WTC11 (cell line): ENCODE measurements at regions not wholly inside any gene's neighbourhood (a gene's known extent, or its start where the extent isn't known, plus 50 kb on each side); places are given as distances from the start of the nearest gene placed in this dataset.

Experiments
- TF ChIP-seq, protein P1 (sequence below): fragments of 200-600 bp; IDR thresholded peaks from 2 replicates; pipeline ENCODE4 v1.8.0; 2022; ENCODE audit warnings: antibody characterized with exemption
- TF ChIP-seq, protein P2 (sequence below): fragments of 250-450 bp; sonication (Bioruptor Pico); IDR thresholded peaks from 2 replicates; pipeline ENCODE4 v2.1.2; 2022; ENCODE audit warnings: mild to moderate bottlenecking, moderate library complexity

DNA sequence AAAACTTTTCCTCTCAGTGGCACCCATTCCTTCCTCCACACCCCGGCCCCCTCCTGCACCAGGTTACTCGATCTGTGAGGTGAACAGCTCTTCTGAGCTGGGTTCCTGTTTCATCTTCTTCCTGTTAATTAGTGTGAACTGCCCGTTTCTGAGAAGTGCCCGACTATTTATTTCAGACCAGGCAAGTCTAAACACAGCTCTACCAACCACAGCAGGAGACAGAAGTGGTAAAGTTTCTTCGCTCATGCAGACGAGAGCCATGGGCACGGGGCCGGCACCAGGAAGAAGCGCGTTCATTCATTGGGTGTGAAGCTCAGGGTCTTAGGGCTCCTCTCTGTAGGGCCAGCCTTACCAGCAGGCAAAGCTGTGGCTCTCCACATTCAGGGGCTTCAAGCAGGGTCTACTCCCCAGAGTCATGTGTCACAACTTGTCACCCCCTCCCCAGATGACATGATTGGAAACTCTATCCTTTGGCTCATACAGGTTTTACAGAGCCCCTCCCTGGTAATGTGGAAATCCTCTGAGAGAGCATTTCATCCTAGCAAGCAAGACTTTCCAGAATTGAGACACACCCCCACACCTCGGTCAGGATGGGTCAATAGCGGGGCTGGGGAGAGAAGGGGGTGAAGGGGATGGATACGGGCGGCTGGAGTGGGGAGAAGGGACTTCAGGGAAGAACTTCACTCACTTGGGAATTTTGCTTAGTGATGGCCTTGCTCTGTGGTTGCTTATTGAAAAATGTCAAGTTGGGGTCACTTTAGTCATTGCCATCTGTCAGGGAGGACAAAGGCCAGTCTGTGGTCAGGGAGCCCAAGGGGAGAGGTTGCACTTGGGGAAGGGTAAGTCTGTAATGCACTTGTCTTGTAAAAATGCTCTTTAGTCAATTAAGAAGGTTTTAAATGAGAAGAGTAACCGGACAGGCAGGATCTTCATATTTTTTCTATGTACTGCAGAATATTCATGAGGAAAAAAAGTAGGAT lies 121.6 kb upstream of the TRIM2 start:
- TF ChIP-seq, protein P1, sequence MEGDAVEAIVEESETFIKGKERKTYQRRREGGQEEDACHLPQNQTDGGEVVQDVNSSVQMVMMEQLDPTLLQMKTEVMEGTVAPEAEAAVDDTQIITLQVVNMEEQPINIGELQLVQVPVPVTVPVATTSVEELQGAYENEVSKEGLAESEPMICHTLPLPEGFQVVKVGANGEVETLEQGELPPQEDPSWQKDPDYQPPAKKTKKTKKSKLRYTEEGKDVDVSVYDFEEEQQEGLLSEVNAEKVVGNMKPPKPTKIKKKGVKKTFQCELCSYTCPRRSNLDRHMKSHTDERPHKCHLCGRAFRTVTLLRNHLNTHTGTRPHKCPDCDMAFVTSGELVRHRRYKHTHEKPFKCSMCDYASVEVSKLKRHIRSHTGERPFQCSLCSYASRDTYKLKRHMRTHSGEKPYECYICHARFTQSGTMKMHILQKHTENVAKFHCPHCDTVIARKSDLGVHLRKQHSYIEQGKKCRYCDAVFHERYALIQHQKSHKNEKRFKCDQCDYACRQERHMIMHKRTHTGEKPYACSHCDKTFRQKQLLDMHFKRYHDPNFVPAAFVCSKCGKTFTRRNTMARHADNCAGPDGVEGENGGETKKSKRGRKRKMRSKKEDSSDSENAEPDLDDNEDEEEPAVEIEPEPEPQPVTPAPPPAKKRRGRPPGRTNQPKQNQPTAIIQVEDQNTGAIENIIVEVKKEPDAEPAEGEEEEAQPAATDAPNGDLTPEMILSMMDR = no peak
- TF ChIP-seq, protein P2, sequence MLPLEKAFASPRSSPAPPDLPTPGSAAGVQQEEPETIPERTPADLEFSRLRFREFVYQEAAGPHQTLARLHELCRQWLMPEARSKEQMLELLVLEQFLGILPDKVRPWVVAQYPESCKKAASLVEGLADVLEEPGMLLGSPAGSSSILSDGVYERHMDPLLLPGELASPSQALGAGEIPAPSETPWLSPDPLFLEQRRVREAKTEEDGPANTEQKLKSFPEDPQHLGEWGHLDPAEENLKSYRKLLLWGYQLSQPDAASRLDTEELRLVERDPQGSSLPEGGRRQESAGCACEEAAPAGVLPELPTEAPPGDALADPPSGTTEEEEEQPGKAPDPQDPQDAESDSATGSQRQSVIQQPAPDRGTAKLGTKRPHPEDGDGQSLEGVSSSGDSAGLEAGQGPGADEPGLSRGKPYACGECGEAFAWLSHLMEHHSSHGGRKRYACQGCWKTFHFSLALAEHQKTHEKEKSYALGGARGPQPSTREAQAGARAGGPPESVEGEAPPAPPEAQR = no peak
